ENCODE measurements at regions not wholly inside any gene's neighbourhood (a gene's known extent, or its start where the extent isn't known, plus 50 kb on each side); places are given as distances from the start of the nearest gene placed in this dataset.
A peak's percentile ranks its signal among the peaks of the same experiment; 100 is the strongest.

- peaks cover 9% of the 10 kb centered on the region for H3K36me3 Mint-ChIP-seq (ENCODE audit: low read depth, unreplicated experiment)
- H3K9me3 Mint-ChIP-seq (ENCODE audit: unreplicated experiment), result peaks cover 6% of the 10 kb centered on the region
- H3K27ac Mint-ChIP-seq (ENCODE audit: unreplicated experiment), result peak overlapping the region; percentile 79
- H3K27me3 Mint-ChIP-seq (ENCODE audit: unreplicated experiment), result peaks cover 17% of the 10 kb centered on the region
- TF ChIP-seq CTCF (IDR thresholded peaks at IDR 0.05; ENCODE audit: unreplicated experiment), result no peak
- peaks cover 4% of the 10 kb centered on the region for H3K4me1 Mint-ChIP-seq (ENCODE audit: unreplicated experiment)
- H3K4me3 Mint-ChIP-seq (ENCODE audit: unreplicated experiment), result peak overlapping the region; percentile 14
- no peak for DNase-seq (ENCODE audit: low spot score)
Measured at GRCh38 chr2:240225660-240226475, 85.4 kb upstream of the OTOS start.

DNA sequence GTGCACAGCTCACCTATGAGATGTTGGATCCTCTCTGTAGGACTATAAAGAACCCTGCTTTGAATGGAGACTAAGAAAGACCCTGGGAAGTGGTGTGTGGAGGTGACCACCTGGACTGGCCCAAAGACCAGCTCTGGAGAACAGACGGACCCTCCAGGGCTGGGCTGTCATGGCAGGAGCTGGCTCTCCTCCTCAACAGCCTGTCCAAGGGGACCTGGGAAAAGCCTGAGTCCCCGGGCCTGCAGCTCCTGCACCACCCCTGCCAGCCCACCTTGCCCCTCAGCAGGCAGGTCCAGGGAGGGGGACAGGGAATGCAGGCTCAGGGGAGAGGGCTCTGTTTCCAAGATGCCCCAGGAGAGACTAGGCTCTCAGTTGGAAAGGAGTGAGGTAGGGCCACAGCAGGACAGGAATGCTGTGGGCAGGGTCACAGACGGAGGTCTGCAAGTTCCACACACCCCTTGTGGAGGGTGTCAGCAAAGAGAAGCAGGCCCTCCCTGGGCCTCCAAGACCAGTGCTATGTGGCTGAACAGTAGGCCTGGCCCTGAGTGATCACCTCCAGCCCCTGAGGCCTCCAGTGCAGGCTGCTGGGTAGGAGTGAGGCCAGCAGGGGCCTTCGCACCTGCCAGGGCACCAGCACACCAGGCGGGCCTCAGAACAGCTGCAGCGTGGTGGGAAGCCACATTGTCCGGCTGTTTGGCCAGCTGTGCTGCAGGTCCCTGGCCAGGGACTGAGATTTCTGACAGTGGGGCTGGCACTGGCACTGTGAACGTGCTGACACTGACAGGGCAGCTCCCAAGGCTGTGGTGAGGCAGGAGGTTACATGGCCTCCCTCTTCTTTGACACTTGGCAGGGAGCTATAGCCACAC, 86.4 kb upstream of the OTOS start:
- Mint-ChIP-seq H3K4me1 (ENCODE audit: unreplicated experiment) (peaks cover 4% of the 10 kb centered on the region), H3K9me3 (ENCODE audit: unreplicated experiment) (peaks cover 6% of the 10 kb centered on the region), H3K27ac (ENCODE audit: unreplicated experiment) (no peak overlapping the region), H3K27me3 (ENCODE audit: unreplicated experiment) (peaks cover 19% of the 10 kb centered on the region), H3K4me3 (ENCODE audit: unreplicated experiment) (no peak overlapping the region), H3K36me3 (ENCODE audit: low read depth, unreplicated experiment) (peaks cover 9% of the 10 kb centered on the region)
- no peak for TF ChIP-seq CTCF (IDR thresholded peaks at IDR 0.05; ENCODE audit: unreplicated experiment)
- no peak for DNase-seq (ENCODE audit: low spot score)

DNA sequence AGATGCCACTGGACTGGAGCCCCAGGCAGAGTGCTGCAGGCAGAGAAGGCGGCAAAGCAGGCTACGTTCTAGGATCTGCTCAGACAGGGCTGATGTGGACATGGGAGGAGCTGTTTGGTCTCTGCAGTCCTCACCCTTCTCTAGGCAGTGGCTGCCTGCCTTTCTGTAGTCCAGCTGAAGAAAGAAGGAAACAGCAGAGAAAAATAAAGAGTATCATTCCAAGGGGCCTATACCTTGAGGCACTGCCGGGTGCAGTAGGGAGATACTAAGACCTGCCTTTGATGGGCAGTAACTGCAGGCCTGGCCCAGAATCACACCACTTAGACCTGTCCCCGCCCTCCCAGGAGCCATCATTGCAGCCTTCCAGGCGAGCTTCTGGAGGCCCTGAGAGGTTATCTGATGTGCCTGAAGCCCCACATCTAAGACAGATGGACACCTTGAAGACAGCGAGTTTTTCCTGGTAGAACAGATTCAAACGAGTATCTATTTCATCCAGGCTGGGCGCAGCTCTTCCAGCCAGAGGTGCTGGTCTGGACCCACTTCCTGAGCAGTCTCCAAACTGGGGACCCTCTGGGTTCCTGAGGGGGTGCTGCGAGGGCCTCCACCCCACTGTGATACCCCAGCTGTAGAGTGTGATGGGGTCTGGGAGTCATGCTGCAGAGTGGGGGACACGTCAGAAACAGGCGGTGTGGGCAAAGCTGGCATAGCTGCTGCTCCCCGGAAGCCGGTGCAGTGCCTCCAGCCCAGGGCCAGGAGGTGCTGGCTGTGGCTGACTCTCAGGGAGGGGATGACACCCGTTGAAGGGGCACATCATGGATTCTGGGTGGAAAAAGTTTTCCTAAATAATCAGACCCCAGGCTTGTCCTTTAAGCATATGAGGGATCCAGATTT, 87.3 kb upstream of the OTOS start:
- H3K4me1 Mint-ChIP-seq (ENCODE audit: unreplicated experiment), result peaks cover 4% of the 10 kb centered on the region
- H3K4me3 Mint-ChIP-seq (ENCODE audit: unreplicated experiment), result no peak overlapping the region
- DNase-seq (ENCODE audit: low spot score), result peak; percentile 1
- H3K36me3 Mint-ChIP-seq (ENCODE audit: low read depth, unreplicated experiment), result peaks cover 9% of the 10 kb centered on the region
- no peak overlapping the region for H3K27ac Mint-ChIP-seq (ENCODE audit: unreplicated experiment)
- TF ChIP-seq CTCF (IDR thresholded peaks at IDR 0.05; ENCODE audit: unreplicated experiment), result no peak
- peaks cover 19% of the 10 kb centered on the region for H3K27me3 Mint-ChIP-seq (ENCODE audit: unreplicated experiment)
- peaks cover 6% of the 10 kb centered on the region for H3K9me3 Mint-ChIP-seq (ENCODE audit: unreplicated experiment)

DNA sequence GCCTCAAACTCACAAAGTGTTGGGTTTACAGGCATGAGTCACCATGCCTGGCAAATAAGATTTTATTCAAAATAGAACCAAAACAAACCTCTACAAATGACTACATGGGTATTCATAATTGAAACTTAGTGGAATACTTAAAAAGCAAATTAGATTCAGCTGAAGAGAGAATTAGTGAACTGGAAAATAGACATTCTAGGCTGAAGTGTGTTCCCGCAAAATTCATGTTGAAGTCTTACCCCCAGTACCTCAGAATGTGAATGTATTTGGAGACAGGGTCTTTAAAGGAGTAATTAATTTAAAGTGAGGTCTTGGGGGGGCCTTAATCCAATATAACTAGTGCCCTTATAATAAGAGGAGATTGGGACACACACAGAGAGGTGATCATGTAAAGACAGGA, 88.5 kb upstream of the OTOS start:
- no peak for TF ChIP-seq CTCF (IDR thresholded peaks at IDR 0.05; ENCODE audit: unreplicated experiment)
- Mint-ChIP-seq H3K9me3 (ENCODE audit: unreplicated experiment) (peaks cover 6% of the 10 kb centered on the region), H3K4me3 (ENCODE audit: unreplicated experiment) (peak overlapping the region; percentile 25), H3K4me1 (ENCODE audit: unreplicated experiment) (peaks cover 4% of the 10 kb centered on the region), H3K27me3 (ENCODE audit: unreplicated experiment) (peaks cover 19% of the 10 kb centered on the region), H3K36me3 (ENCODE audit: low read depth, unreplicated experiment) (peaks cover 9% of the 10 kb centered on the region), H3K27ac (ENCODE audit: unreplicated experiment) (no peak overlapping the region)
- no peak for DNase-seq (ENCODE audit: low spot score)
